SK-N-SH treated with all-trans-retinoic acid at 6 μM for 48 hours (cell line): ENCODE measurements at regions not wholly inside any gene's neighbourhood (a gene's known extent, or its start where the extent isn't known, plus 50 kb on each side); places are given as distances from the start of the nearest gene placed in this dataset.

Source experiments
- ARNTL ChIP-seq: fragments of 450-650 bp; formaldehyde crosslinking; IDR thresholded peaks from 2 replicates; pipeline ENCODE4 v1.5.0; 2020; ENCODE audit warnings: low read depth, mild to moderate bottlenecking, moderate library complexity, borderline replicate concordance
- ESRRG ChIP-seq: fragments of 250-450 bp; sonication (Bioruptor Pico); IDR thresholded peaks from 2 replicates; pipeline ENCODE4 v1.6.1; 2021; ENCODE audit warnings: mild to moderate bottlenecking
- GLIS3 ChIP-seq: fragments of 250-450 bp; sonication (Bioruptor Pico); IDR thresholded peaks from 2 replicates; pipeline ENCODE4 v1.5.0; 2020; ENCODE audit warnings: mild to moderate bottlenecking, moderate library complexity
- PATZ1 ChIP-seq: fragments of 250-450 bp; sonication (Bioruptor Pico); IDR thresholded peaks from 2 replicates; pipeline ENCODE4 v1.8.0; 2020; ENCODE audit warnings: mild to moderate bottlenecking, moderate library complexity, borderline replicate concordance
- RARB ChIP-seq: fragments of 250-450 bp; sonication (Bioruptor Pico); IDR thresholded peaks from 2 replicates; pipeline ENCODE4 v1.8.0; 2021; ENCODE audit warnings: mild to moderate bottlenecking, moderate library complexity
- ZC3H10 ChIP-seq: fragments of 250-450 bp; sonication (Bioruptor Pico); IDR thresholded peaks from 2 replicates; pipeline ENCODE4 v1.5.1; 2021; ENCODE audit warnings: mild to moderate bottlenecking, moderate library complexity
- ZFP3 ChIP-seq: fragments of 250-450 bp; sonication (Bioruptor Pico); IDR thresholded peaks from 2 replicates; pipeline ENCODE4 v1.5.0; 2020; ENCODE audit warnings: mild to moderate bottlenecking, moderate library complexity
- ZFP30 ChIP-seq: fragments of 450-650 bp; formaldehyde crosslinking; IDR thresholded peaks from 2 replicates; pipeline ENCODE4 v1.5.0; 2022; ENCODE audit warnings: mild to moderate bottlenecking, moderate library complexity
- ZNF565 ChIP-seq: fragments of 450-650 bp; formaldehyde crosslinking; conservative IDR thresholded peaks from 2 replicates; pipeline ENCODE4 v1.5.0; 2020; ENCODE audit warnings: low read depth, mild to moderate bottlenecking, moderate library complexity
- ZNF70 ChIP-seq: fragments of 450-650 bp; formaldehyde crosslinking; IDR thresholded peaks from 2 replicates; pipeline ENCODE4 v1.5.0; 2020; ENCODE audit warnings: mild to moderate bottlenecking, moderate library complexity
- TF ChIP-seq, protein P1 (sequence below): fragments of 250-450 bp; sonication (Bioruptor Pico); IDR thresholded peaks from 2 replicates; pipeline ENCODE4 v1.5.1; 2021; ENCODE audit warnings: mild to moderate bottlenecking, moderate library complexity
- TF ChIP-seq, protein P2 (sequence below): fragments of 250-450 bp; sonication (Bioruptor Pico); IDR thresholded peaks from 2 replicates; pipeline ENCODE4 v1.5.1; 2020; ENCODE audit warnings: low read depth, mild to moderate bottlenecking, moderate library complexity

DNA sequence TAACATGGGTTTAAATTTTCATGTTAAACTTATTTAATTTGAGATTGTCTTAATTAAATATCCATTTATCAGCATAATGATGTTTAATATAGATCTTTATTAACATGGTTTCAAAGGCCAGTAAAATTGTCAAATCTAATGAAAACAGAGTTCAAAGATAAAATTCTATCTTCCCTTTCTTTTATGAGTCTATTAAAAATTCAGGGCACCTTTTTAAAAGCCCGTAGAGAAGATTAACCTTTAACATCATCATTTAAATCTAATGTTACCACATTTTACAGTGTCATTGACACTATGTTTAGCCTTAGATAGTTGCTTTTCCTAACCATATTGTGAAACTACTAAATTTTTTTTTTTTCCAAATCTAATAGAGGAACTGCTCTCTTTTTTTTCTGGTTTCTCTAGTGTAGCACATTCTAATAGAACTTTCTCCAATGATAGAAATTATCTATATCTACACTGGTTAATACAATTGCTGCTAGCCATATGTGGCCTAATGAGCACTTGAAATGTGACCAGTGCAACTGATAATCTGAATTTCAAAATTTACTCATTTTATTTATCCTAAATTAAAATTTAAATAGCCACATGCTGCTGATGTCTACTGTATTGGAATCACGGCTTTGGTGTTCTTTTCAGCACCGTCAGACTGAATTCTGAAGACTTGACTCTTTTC is 410.9 kb downstream of the UTRN start:
- TF ChIP-seq, protein P1, sequence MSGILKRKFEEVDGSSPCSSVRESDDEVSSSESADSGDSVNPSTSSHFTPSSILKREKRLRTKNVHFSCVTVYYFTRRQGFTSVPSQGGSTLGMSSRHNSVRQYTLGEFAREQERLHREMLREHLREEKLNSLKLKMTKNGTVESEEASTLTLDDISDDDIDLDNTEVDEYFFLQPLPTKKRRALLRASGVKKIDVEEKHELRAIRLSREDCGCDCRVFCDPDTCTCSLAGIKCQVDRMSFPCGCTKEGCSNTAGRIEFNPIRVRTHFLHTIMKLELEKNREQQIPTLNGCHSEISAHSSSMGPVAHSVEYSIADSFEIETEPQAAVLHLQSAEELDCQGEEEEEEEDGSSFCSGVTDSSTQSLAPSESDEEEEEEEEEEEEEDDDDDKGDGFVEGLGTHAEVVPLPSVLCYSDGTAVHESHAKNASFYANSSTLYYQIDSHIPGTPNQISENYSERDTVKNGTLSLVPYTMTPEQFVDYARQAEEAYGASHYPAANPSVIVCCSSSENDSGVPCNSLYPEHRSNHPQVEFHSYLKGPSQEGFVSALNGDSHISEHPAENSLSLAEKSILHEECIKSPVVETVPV (CRISPR knock-in tag) = no peak
- no peak for TF ChIP-seq ZFP3 (CRISPR knock-in tag)
- no peak for TF ChIP-seq PATZ1
- TF ChIP-seq ARNTL (CRISPR knock-in tag) = no peak
- no peak for TF ChIP-seq ZNF70 (CRISPR knock-in tag)
- no peak for TF ChIP-seq ESRRG (CRISPR knock-in tag)
- no peak for TF ChIP-seq ZFP30
- no peak for TF ChIP-seq ZNF565 (CRISPR knock-in tag)
- TF ChIP-seq GLIS3 (CRISPR knock-in tag) = no peak
- no peak for TF ChIP-seq RARB (CRISPR knock-in tag)
- TF ChIP-seq, protein P2, sequence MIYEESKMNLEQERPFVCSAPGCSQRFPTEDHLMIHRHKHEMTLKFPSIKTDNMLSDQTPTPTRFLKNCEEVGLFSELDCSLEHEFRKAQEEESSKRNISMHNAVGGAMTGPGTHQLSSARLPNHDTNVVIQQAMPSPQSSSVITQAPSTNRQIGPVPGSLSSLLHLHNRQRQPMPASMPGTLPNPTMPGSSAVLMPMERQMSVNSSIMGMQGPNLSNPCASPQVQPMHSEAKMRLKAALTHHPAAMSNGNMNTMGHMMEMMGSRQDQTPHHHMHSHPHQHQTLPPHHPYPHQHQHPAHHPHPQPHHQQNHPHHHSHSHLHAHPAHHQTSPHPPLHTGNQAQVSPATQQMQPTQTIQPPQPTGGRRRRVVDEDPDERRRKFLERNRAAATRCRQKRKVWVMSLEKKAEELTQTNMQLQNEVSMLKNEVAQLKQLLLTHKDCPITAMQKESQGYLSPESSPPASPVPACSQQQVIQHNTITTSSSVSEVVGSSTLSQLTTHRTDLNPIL (CRISPR knock-in tag) = no peak
- TF ChIP-seq ZC3H10 (CRISPR knock-in tag) = no peak
